Lower leg skin (tissue), 4 donors: ENCODE measurements at regions not wholly inside any gene's neighbourhood (a gene's known extent, or its start where the extent isn't known, plus 50 kb on each side); places are given as distances from the start of the nearest gene placed in this dataset.

Experiments
- DNase-seq, 2 donors: peaks; one replicate each; pipeline ENCODE4 v3.0.0-alpha.2; 2019; ENCODE audit warnings: low spot score in 2 of 2
- H3K4me3 ChIP-seq: fragments of 200-600 bp; sonication (generic); 2 replicates; pipeline ENCODE4 v1.5.1; 2017; ENCODE audit warnings: mild to moderate bottlenecking, low read depth; ENCODE audit not compliant: poor library complexity, severe bottlenecking
- CTCF ChIP-seq, 3 donors: fragments of 450-650 bp; IDR thresholded peaks; one replicate each; pipeline ENCODE4 v1.5.1; 2016; ENCODE audit warnings: antibody characterized with exemption in 3 of 3, mild to moderate bottlenecking in 3 of 3, moderate library complexity in 2 of 3
- POLR2A ChIP-seq, 2 donors: fragments of 450-650 bp; IDR thresholded peaks; one replicate each; pipeline ENCODE4 v1.6.1; 2016 to 2017; ENCODE audit warnings: antibody characterized with exemption in 2 of 2, mild to moderate bottlenecking in 1 of 2, moderate library complexity in 1 of 2
- WGBS, 2 donors: methylation state at CpG; one replicate each; pipeline ENCODE4 v1.1.5; 2018; 5-methylcytosine and 5-hydroxymethylcytosine counted together
- intact Hi-C: fragments of 100-400 bp; cut with DNase I; formaldehyde crosslinking; loops from one replicate; pipeline ENCODE4 v1.15.0; 2023; ENCODE audit warnings: low total_unique reads

GRCh38 chr7:149621776-149622175 lies 124.2 kb upstream of the ZNF746 start:
- TF ChIP-seq CTCF (IDR thresholded peaks at IDR 0.05) (no peak), POLR2A (IDR thresholded peaks at IDR 0.05) (no peak)
- WGBS, 2 donors = 77 to 79% methylated on average over 7 of the region's 7 CpGs
- no peak overlapping the region for H3K4me3 ChIP-seq
- DNase-seq = no peak
- intact Hi-C loops = no loop called here

- WGBS, 2 donors = 73 to 74% methylated on average over 10 to 14 of the region's 14 CpGs
- H3K4me3 ChIP-seq = no peak overlapping the region
- TF ChIP-seq CTCF (IDR thresholded peaks at IDR 0.05) = no peak
- no peak for TF ChIP-seq POLR2A (IDR thresholded peaks at IDR 0.05)
- intact Hi-C loops = no loop called here
- peak in 1 of 2 donors; percentile 75 for DNase-seq
Observed at GRCh38 chr7:149620961-149621360, 123.4 kb upstream of the ZNF746 start.

- no peak for DNase-seq
- no peak overlapping the region for H3K4me3 ChIP-seq
- 45 to 53% methylated on average over 8 of the region's 8 CpGs for WGBS, 2 donors
- TF ChIP-seq POLR2A (IDR thresholded peaks at IDR 0.05) (no peak), CTCF (IDR thresholded peaks at IDR 0.05) (no peak)
- intact Hi-C loops = no loop called here
Observed at GRCh38 chr7:149616898-149617297, 119.3 kb upstream of the ZNF746 start.

DNA sequence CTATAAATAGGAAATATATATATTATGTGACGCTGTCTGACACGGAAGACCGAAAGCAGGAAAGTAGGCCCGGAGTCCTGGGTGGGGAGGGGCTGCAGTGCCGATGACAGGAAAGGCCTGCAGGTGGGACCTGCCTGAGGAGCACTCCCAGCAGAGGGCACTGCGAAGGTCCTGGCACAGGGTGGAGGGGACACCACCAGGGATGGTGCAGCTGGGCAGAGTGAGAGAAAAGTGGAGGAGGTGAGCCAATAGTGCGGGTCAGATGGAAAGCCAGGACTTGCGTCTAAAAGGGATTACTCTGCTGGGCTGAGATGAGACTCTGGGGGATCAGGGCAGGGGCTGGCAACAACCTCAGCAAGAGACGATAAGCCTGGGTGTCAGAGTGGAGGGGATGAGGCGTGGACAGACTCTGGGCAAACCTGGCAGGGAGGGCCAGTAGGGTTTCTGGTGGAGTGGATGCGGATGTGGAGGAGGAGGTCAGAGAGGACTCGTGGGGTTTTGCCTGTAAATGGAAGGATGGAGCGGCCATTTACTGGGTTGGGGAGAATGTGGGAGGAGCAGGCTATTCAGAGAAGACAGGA lies 118.2 kb upstream of the ZNF746 start:
- H3K4me3 ChIP-seq = no peak overlapping the region
- TF ChIP-seq POLR2A (IDR thresholded peaks at IDR 0.05) = no peak
- no peak for TF ChIP-seq CTCF (IDR thresholded peaks at IDR 0.05)
- 79 to 84% methylated on average over 13 of the region's 13 CpGs for WGBS, 2 donors
- no peak for DNase-seq
- intact Hi-C loops = no loop called here

DNA sequence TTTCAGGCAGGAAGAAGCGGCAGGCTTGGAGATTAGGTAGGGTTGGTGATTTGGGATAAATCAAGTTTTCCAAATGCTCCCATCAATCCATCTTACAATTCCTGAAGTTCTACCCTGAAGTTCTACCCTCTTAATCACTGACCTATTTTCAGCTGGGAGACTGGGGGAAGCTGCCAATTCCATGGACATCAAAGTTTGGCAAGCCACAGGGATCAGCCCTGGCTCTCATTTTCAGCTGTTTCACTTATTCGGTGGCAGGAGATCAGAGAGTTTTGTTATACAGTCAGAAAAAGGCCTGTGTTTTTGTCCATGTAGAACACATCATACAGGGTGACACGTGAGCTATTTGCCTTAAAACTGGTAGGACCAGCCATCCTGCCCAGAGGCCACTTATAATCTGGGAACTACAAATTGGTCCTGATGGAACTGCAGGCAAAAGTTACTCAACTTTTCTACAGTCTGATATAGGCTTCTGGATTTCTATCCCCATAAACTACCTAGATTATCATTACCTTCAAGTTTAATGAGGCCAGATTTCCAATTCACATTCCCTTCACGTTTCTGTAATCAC lies 112.9 kb upstream of the ZNF746 start:
- no peak overlapping the region for H3K4me3 ChIP-seq
- TF ChIP-seq POLR2A (IDR thresholded peaks at IDR 0.05) (no peak), CTCF (IDR thresholded peaks at IDR 0.05) (no peak)
- DNase-seq = no peak
- intact Hi-C loops = no loop called here
- 71 to 76% methylated on average over 4 of the region's 4 CpGs for WGBS, 2 donors

GRCh38 chr7:149608168-149608567 lies 110.6 kb upstream of the ZNF746 start:
- 93 to 98% methylated on average over 2 of the region's 2 CpGs for WGBS, 2 donors
- TF ChIP-seq POLR2A (IDR thresholded peaks at IDR 0.05) (no peak), CTCF (IDR thresholded peaks at IDR 0.05) (no peak)
- intact Hi-C loops = no loop called here
- no peak for DNase-seq
- no peak overlapping the region for H3K4me3 ChIP-seq
